ENCODE measurements at regions not wholly inside any gene's neighbourhood (a gene's known extent, or its start where the extent isn't known, plus 50 kb on each side); places are given as distances from the start of the nearest gene placed in this dataset.

DNA sequence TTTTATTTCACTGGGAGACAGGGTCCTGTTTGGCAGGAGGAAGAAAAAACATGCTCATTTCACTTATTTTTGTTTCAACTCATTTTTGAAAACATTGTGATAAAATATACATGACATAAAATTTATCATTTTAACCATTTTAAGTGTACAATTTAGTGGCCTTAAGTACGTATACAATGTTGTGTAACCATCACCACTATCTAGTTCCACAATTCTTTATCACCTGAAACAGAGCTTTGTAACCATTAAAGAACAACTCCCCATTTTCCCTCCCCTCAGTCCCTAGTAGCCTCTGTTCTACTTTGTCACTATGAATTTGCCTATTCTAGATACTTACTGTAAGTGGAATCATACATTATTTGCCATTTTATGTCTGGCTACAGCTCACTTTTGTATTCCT, 143.8 kb downstream of the GPAT3 start:
- DNase-seq: no peak

GRCh38 chr4:83679254-83679653, 143.3 kb downstream of the GPAT3 start:
- Histone ChIP-seq H3K36me3 (no peaks in the 10 kb centered on the region), H3K4me1 (no peaks in the 10 kb centered on the region), H3K27me3 (no peaks in the 10 kb centered on the region; the same call in none of the 2 replicates), H3K4me3 (no peak overlapping the region), H3K9me3 (replicated peaks) (no peaks in the 10 kb centered on the region; the same call in 1 of the 2 replicates), H3K27ac (no peak overlapping the region)
- DNase-seq: no peak

More for the DNA sequence above, 143.8 kb downstream of the GPAT3 start:
- Histone ChIP-seq H3K9me3 (replicated peaks) (no peaks in the 10 kb centered on the region; the same call in 1 of the 2 replicates), H3K36me3 (no peaks in the 10 kb centered on the region), H3K27me3 (no peaks in the 10 kb centered on the region; the same call in none of the 2 replicates), H3K4me3 (no peak overlapping the region), H3K4me1 (no peaks in the 10 kb centered on the region), H3K27ac (no peak overlapping the region)

DNA sequence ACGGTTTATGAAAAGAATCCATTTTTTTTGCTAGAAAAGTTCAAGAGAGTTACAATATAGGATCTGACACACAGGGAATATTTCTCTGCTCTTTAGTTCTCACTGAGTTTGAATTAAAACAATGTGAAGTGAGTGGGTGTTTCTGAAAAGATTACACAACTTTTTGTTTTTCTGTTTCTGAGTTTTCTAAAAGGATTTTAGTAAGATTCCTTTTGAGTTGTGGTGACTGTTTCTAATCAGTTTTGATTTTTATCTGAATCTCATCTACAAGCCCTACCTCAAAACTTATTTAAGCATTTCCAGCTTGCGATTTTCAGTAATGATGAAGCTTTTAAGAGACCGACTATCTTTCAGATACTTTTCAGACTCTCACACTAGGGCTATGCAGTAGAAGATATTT, 141.7 kb downstream of the GPAT3 start:
- no peak for DNase-seq
- H3K9me3 ChIP-seq (replicated peaks): no peaks in the 10 kb centered on the region; the same call in 1 of the 2 replicates
- H3K36me3 ChIP-seq: no peaks in the 10 kb centered on the region
- no peaks in the 10 kb centered on the region; the same call in none of the 2 replicates for H3K27me3 ChIP-seq
- no peaks in the 10 kb centered on the region for H3K4me1 ChIP-seq
- no peak overlapping the region for H3K27ac ChIP-seq
- H3K4me3 ChIP-seq: no peak overlapping the region

DNA sequence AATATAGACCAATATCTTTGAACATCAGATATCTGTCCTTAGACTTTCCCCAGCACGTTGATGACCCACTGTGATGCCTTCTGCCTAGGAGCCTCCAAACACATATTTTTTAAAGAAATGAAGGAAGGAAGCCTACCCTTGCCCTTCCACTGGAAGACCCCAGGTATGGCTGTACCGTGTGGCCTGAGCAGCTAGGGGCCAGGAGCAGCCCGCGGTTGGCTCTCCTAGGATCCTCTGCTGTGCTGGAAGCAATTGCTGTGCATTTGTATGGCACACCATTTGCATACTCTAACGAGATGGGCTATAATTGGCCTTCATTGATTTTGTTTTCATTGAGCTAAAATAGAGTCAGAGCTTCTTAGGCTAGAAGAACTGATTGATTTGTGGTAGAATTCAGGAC, 128.8 kb downstream of the GPAT3 start:
- Histone ChIP-seq H3K4me3 (no peak overlapping the region), H3K27me3 (peaks cover 6% of the 10 kb centered on the region; the same call in 1 of the 2 replicates), H3K4me1 (no peaks in the 10 kb centered on the region), H3K9me3 (replicated peaks) (no peaks in the 10 kb centered on the region), H3K36me3 (no peaks in the 10 kb centered on the region), H3K27ac (no peak overlapping the region)
- DNase-seq: no peak

GRCh38 chr4:83664071-83664470, 128.2 kb downstream of the GPAT3 start:
- Histone ChIP-seq H3K9me3 (replicated peaks) (no peaks in the 10 kb centered on the region), H3K4me1 (no peaks in the 10 kb centered on the region), H3K4me3 (no peak overlapping the region), H3K27ac (no peak overlapping the region), H3K27me3 (peaks cover 3% of the 10 kb centered on the region; the same call in 1 of the 2 replicates), H3K36me3 (no peaks in the 10 kb centered on the region)
- DNase-seq: no peak

DNA sequence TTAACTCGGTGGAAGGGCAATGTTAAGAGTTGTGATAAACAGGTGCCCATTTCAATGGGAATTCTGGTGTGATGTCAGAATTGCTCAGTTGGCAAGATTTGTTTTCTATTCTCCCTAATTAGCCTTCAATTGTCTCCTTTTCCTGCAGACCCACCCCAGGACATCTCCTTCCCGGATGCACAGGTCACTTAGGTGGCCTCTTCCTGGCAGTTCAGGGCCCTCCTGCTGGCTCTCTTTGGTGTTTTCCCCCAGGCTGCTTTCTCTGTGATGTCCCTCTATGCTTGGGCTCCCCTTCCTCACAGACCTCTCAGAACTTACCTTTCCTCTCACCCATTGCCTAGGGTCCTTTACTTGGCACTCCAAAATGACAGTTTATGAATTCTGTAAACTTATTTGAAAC, 126.3 kb downstream of the GPAT3 start:
- H3K4me3 ChIP-seq: no peak overlapping the region
- H3K4me1 ChIP-seq: no peaks in the 10 kb centered on the region
- DNase-seq: no peak
- H3K27me3 ChIP-seq: peaks cover under 1% of the 10 kb centered on the region
- no peak overlapping the region for H3K27ac ChIP-seq
- no peaks in the 10 kb centered on the region for H3K9me3 ChIP-seq (replicated peaks)
- no peaks in the 10 kb centered on the region for H3K36me3 ChIP-seq

- Histone ChIP-seq H3K27me3 (no peaks in the 10 kb centered on the region; the same call in none of the 2 replicates), H3K36me3 (no peaks in the 10 kb centered on the region), H3K4me1 (no peaks in the 10 kb centered on the region), H3K27ac (no peak overlapping the region), H3K9me3 (replicated peaks) (no peaks in the 10 kb centered on the region), H3K4me3 (no peak overlapping the region)
- no peak for DNase-seq
These were observed 125.5 kb downstream of the GPAT3 start for GRCh38 chr4:83661359-83661758.

DNA sequence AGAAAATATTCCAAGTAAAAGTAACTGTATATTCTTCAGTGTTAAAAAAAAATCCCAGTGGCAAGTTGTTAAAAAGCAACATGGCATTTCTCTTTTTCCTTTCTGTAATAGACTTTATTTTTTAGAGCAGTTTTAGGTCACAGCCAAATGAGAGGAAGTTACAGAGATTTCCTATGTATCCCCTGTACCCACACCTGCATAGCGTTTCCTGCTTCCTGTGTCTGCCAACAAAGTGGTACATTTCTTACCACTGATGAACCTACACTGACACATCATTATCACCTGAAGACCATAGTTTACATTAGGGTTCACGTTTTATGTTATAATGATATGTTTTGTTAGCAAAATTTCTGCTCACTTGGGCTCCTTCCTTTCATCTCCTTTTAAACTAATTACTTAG, 124.7 kb downstream of the GPAT3 start:
- no peak overlapping the region for H3K27ac ChIP-seq
- H3K4me3 ChIP-seq: no peak overlapping the region
- no peaks in the 10 kb centered on the region; the same call in none of the 2 replicates for H3K27me3 ChIP-seq
- DNase-seq: no peak
- H3K9me3 ChIP-seq (replicated peaks): no peaks in the 10 kb centered on the region
- H3K4me1 ChIP-seq: no peaks in the 10 kb centered on the region
- H3K36me3 ChIP-seq: no peaks in the 10 kb centered on the region

- Histone ChIP-seq H3K36me3 (no peaks in the 10 kb centered on the region), H3K27me3 (no peaks in the 10 kb centered on the region; the same call in none of the 2 replicates), H3K4me3 (no peak overlapping the region), H3K9me3 (replicated peaks) (no peaks in the 10 kb centered on the region), H3K4me1 (no peaks in the 10 kb centered on the region), H3K27ac (no peak overlapping the region)
- no peak for DNase-seq
These were observed 122.9 kb downstream of the GPAT3 start for GRCh38 chr4:83658806-83659205.

DNA sequence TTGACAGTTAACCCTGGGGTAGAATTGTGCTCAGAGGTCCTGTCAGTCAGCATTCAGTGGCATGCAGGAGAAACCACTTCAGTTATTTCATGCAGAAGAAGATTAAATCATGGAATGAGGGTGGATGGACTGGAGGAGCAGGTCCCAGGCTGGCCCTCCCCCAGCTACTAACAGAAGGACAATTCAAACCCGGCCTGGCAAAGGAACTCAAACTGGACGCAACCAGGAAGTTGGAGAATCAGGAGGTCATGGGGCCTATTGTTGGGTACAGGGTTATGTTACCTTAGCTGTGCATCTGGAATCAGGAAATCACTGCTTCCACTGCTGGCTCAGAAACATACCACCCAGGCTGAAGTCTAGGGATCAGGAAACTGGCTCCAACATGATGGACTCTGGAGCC, 121.4 kb downstream of the GPAT3 start:
- no peaks in the 10 kb centered on the region for H3K36me3 ChIP-seq
- H3K4me1 ChIP-seq: no peaks in the 10 kb centered on the region
- H3K27me3 ChIP-seq: no peaks in the 10 kb centered on the region; the same call in none of the 2 replicates
- no peaks in the 10 kb centered on the region for H3K9me3 ChIP-seq (replicated peaks)
- DNase-seq: no peak
- H3K27ac ChIP-seq: no peak overlapping the region
- no peak overlapping the region for H3K4me3 ChIP-seq

Data from SJCRH30 (cell line).